AG10803 (cell line): ENCODE measurements at regions not wholly inside any gene's neighbourhood (a gene's known extent, or its start where the extent isn't known, plus 50 kb on each side); places are given as distances from the start of the nearest gene placed in this dataset.

Experiments
- DNase-seq: peaks from one replicate; pipeline ENCODE4 v3.0.0; 2010; ENCODE audit warnings: low read depth
- H3K4me3 ChIP-seq: 2 replicates; pipeline ENCODE4 v1.5.1; 2011; ENCODE audit warnings: mild to moderate bottlenecking, low read length, control low read depth
- TF ChIP-seq, protein P1 (sequence below): conservative IDR thresholded peaks from 2 replicates; pipeline ENCODE4 v1.5.1; 2011; ENCODE audit warnings: mild to moderate bottlenecking, low read length, control low read depth, inconsistent platforms

DNA sequence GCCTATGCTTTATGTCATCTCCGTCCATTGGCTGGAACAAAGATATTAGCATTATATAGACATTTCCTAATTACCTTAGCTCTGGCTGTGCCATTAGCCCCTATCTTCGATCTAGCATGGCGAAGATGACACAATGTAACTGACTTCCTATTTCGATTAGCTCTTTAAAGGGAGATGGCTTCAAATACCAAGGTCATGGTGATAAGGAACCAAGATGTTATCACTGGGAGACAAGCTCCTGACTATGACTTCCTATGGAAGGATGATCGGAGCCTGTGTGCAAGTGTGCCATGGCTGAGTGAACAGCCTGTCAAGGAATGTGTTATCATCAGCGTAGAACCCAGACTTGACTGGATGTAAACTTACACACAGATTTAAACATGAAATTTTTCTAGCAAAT, 602.1 kb downstream of the PSAT1 start:
- no peak overlapping the region for H3K4me3 ChIP-seq
- DNase-seq = no peak
- TF ChIP-seq, protein P1, sequence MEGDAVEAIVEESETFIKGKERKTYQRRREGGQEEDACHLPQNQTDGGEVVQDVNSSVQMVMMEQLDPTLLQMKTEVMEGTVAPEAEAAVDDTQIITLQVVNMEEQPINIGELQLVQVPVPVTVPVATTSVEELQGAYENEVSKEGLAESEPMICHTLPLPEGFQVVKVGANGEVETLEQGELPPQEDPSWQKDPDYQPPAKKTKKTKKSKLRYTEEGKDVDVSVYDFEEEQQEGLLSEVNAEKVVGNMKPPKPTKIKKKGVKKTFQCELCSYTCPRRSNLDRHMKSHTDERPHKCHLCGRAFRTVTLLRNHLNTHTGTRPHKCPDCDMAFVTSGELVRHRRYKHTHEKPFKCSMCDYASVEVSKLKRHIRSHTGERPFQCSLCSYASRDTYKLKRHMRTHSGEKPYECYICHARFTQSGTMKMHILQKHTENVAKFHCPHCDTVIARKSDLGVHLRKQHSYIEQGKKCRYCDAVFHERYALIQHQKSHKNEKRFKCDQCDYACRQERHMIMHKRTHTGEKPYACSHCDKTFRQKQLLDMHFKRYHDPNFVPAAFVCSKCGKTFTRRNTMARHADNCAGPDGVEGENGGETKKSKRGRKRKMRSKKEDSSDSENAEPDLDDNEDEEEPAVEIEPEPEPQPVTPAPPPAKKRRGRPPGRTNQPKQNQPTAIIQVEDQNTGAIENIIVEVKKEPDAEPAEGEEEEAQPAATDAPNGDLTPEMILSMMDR = no peak

DNA sequence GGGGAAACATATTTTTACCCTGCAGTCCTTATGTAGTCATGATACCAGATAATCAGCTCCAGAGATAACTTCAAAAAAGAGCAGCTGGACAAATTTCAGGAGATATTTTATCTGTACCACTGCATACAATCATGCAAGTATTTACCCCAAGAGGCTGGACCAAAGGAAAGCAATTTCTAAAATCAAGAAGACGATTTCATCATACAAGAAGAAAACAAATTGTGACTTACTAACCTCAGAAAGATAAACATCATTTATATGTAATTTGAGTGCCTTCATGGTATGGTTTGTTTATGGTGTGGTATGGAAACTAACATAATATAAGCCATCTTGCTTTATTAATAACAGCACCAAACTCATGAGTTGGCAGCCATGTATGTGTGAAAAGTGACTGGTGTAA, 603.6 kb downstream of the PSAT1 start:
- no peak overlapping the region for H3K4me3 ChIP-seq
- no peak for DNase-seq
- TF ChIP-seq, protein P1 = no peak

DNA sequence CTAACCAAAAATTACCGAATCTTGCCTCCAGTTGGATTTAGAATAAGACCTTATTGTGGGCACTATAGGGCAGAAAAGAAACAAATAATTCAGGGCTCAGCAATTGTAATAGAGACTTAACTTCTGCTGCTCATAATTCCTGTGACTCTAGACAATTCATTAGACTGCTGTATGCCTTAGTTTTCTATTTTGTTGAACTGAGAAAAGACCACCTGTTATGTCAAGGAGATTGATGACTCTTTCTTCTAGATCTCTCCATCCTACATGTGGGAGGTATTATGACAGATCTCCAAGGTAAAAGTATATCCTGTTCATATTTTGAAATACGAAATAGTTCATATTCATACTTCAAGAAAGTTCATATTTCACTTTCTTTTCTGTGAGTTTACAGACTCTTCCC, 605.1 kb downstream of the PSAT1 start:
- TF ChIP-seq, protein P1 = no peak
- no peak for DNase-seq
- H3K4me3 ChIP-seq = no peak overlapping the region

DNA sequence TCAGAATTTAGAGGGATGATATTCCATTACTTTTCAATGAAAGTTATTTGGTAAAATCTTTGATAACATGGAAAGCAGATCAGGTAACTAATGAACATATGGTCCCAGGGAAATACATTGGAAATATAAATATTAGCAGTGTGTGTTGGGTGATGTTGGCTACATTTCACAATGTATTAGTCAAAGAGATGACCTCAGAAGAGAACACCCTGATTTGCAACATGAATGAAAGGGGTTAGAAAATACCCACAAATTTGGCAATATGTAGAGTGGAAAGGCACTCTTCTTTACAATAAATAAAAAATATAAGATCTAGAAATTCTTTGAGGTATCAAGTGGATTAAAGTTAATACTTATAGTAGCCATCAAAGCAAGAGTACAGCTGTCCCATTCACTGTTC, 606.7 kb downstream of the PSAT1 start:
- TF ChIP-seq, protein P1 = no peak
- DNase-seq = peak; percentile 17

GRCh38 chr9:78904686-78905085, 607.8 kb downstream of the PSAT1 start:
- DNase-seq = no peak
- no peak overlapping the region for H3K4me3 ChIP-seq
- TF ChIP-seq, protein P1 = no peak

More for the DNA sequence above, 606.7 kb downstream of the PSAT1 start:
- H3K4me3 ChIP-seq = no peak overlapping the region

- TF ChIP-seq, protein P1 = no peak
- H3K4me3 ChIP-seq = no peak overlapping the region
- DNase-seq = no peak
Observed at GRCh38 chr9:78905387-78905786, 608.5 kb downstream of the PSAT1 start.

DNA sequence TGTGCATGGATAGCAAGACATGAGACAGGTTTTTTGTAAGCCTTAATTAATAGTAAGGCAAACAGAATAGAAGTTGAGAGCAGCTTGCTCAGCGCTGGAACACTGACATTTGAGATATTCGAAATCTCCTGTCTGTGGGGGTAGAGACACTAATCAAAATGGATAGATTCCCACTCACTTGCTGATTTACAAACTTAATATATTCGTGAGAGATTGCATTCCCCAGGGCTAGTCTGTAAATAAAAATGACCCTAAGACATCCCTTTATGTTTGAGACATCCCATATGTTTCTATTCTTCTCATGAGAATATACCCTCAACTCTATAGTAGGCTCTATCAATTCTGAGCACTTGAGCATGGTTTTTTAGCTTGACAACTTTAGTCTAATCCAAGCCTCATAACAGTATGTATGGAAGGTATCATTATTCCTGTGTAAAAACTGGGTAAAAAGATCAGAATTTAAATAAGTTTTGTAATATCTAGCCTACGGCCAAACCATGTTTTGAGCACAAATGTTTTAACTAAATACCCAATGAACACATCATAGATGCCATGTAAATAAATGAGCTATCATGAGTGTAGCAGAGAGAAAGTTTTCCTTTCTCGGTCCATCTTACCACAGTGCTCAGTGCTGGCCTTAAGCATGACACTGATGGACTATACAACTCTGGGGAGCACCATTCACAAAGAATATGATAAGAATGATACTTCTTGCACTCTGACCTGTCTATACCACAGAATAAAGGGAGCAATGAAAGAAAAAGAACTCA, 609.2 kb downstream of the PSAT1 start:
- DNase-seq = no peak
- no peak overlapping the region for H3K4me3 ChIP-seq
- TF ChIP-seq, protein P1 = no peak
